ENCODE measurements at regions not wholly inside any gene's neighbourhood (a gene's known extent, or its start where the extent isn't known, plus 50 kb on each side); places are given as distances from the start of the nearest gene placed in this dataset.
"Not testable (repeated sequence)": the region's sequence is repeated elsewhere in the genome, so short reads cannot be mapped to it uniquely, and the experiment has no call there.

- DNase-seq (ENCODE audit: low read depth, low spot score): no peak
- Histone ChIP-seq H3K27ac (no peak overlapping the region), H3K9me3 (ENCODE audit: low read depth, low read length) (no peaks in the 10 kb centered on the region), H3K36me3 (ENCODE audit: insufficient read depth, low read length) (no peaks in the 10 kb centered on the region), H3K4me3 (no peak overlapping the region), H3K9ac (ENCODE audit: insufficient read length) (no peak overlapping the region)
- TF ChIP-seq POLR2AphosphoS5 (IDR thresholded peaks at IDR 0.05; ENCODE audit: borderline replicate concordance, low read depth, low read length) (no peak), FOXP2 (optimal IDR thresholded peaks at IDR 0.05; ENCODE audit: control extremely low read depth, extremely low read length, insufficient read depth) (no peak), EZH2 (IDR thresholded peaks at IDR 0.05) (no peak)
Observed at GRCh38 chr6:152811785-152812184, 61.2 kb downstream of the VIP start.

DNA sequence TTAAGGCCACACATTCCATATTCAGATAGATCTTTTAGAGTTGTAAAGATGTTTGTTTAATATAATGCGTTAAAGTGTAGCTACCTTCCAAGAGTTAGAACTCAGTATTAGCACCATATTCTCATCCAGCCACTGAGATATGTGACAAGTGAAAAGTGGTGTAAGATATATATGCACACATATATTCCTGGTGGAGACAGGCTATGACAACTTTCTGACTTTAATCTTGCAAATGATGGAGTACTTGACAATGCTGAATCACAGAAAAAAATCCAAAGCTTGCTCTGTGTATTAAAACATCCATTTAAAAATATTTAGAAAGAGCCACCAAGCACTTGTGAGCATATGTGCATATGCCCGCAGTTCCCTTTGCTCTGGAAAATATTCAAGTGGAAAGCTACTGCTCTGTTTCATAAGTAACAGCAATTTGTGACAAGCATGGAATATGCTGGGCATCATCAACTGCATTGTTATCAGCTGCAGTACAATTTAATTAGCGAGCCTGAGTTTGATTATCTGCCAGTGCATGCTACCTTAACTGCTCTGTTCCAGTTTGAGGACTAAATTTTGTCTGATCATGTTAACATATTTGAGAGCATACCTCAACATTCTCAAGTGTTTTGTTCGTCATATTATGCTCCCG, 64.8 kb downstream of the VIP start:
- TF ChIP-seq POLR2AphosphoS5 (IDR thresholded peaks at IDR 0.05; ENCODE audit: borderline replicate concordance, low read depth, low read length) (no peak), FOXP2 (optimal IDR thresholded peaks at IDR 0.05; ENCODE audit: control extremely low read depth, extremely low read length, insufficient read depth) (no peak), EZH2 (IDR thresholded peaks at IDR 0.05) (no peak)
- no peak overlapping the region for H3K9ac ChIP-seq (ENCODE audit: insufficient read length)
- no peak overlapping the region for H3K4me3 ChIP-seq
- H3K27ac ChIP-seq: no peak overlapping the region
- no peaks in the 10 kb centered on the region for H3K36me3 ChIP-seq (ENCODE audit: insufficient read depth, low read length)
- DNase-seq (ENCODE audit: low read depth, low spot score): no peak
- no peaks in the 10 kb centered on the region for H3K9me3 ChIP-seq (ENCODE audit: low read depth, low read length)

- DNase-seq (ENCODE audit: low read depth, low spot score): no peak
- Histone ChIP-seq H3K4me3 (no peak overlapping the region), H3K9ac (ENCODE audit: insufficient read length) (no peak overlapping the region), H3K36me3 (ENCODE audit: insufficient read depth, low read length) (no peaks in the 10 kb centered on the region), H3K27ac (no peak overlapping the region), H3K9me3 (ENCODE audit: low read depth, low read length) (no peaks in the 10 kb centered on the region)
- no peak for TF ChIP-seq POLR2AphosphoS5 (IDR thresholded peaks at IDR 0.05; ENCODE audit: borderline replicate concordance, low read depth, low read length)
- TF ChIP-seq EZH2 (IDR thresholded peaks at IDR 0.05): no peak
- TF ChIP-seq FOXP2 (optimal IDR thresholded peaks at IDR 0.05; ENCODE audit: control extremely low read depth, extremely low read length, insufficient read depth): no peak
Observed at GRCh38 chr6:152816055-152816454, 65.5 kb downstream of the VIP start.

DNA sequence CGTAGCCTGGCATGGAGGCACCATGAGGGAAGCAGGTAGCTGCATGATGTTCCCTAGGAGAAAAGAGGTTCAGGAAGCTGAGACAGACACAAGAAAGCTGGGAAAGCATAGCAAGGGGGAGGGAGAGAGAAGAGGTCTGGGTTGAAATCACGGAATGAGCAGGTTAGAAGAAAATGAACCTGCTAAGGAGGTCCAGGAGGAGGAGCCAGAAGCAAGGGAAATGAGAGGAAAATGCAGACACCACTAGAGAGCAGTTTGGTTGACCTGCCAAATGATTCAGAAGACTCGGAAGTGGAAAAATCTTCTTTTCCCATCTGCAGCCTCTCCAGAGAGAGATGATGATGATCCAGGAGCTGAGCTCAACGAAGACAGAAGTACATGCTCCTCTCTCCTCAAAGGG, 70.9 kb downstream of the VIP start:
- H3K9me3 ChIP-seq (ENCODE audit: low read depth, low read length): no peaks in the 10 kb centered on the region
- H3K4me3 ChIP-seq: no peak overlapping the region
- no peak for DNase-seq (ENCODE audit: low read depth, low spot score)
- no peak for TF ChIP-seq FOXP2 (optimal IDR thresholded peaks at IDR 0.05; ENCODE audit: control extremely low read depth, extremely low read length, insufficient read depth)
- no peak for TF ChIP-seq POLR2AphosphoS5 (IDR thresholded peaks at IDR 0.05; ENCODE audit: borderline replicate concordance, low read depth, low read length)
- TF ChIP-seq EZH2 (IDR thresholded peaks at IDR 0.05): no peak
- no peak overlapping the region for H3K9ac ChIP-seq (ENCODE audit: insufficient read length)
- no peaks in the 10 kb centered on the region for H3K36me3 ChIP-seq (ENCODE audit: insufficient read depth, low read length)
- no peak overlapping the region for H3K27ac ChIP-seq

- H3K4me3 ChIP-seq: no peak overlapping the region
- H3K36me3 ChIP-seq (ENCODE audit: insufficient read depth, low read length): no peaks in the 10 kb centered on the region
- H3K9me3 ChIP-seq (ENCODE audit: low read depth, low read length): no peaks in the 10 kb centered on the region
- TF ChIP-seq EZH2 (IDR thresholded peaks at IDR 0.05) (no peak), FOXP2 (optimal IDR thresholded peaks at IDR 0.05; ENCODE audit: control extremely low read depth, extremely low read length, insufficient read depth) (no peak), POLR2AphosphoS5 (IDR thresholded peaks at IDR 0.05; ENCODE audit: borderline replicate concordance, low read depth, low read length) (no peak)
- DNase-seq (ENCODE audit: low read depth, low spot score): no peak
- no peak overlapping the region for H3K9ac ChIP-seq (ENCODE audit: insufficient read length)
- H3K27ac ChIP-seq: no peak overlapping the region
Observed at GRCh38 chr6:152824666-152825065, 74.1 kb downstream of the VIP start.

- no peak for TF ChIP-seq FOXP2 (optimal IDR thresholded peaks at IDR 0.05; ENCODE audit: control extremely low read depth, extremely low read length, insufficient read depth)
- no peak for TF ChIP-seq EZH2 (IDR thresholded peaks at IDR 0.05)
- no peak for TF ChIP-seq POLR2AphosphoS5 (IDR thresholded peaks at IDR 0.05; ENCODE audit: borderline replicate concordance, low read depth, low read length)
- DNase-seq (ENCODE audit: low read depth, low spot score): no peak
- Histone ChIP-seq H3K4me3 (no peak overlapping the region), H3K36me3 (ENCODE audit: insufficient read depth, low read length) (no peaks in the 10 kb centered on the region), H3K9ac (ENCODE audit: insufficient read length) (no peak overlapping the region), H3K9me3 (ENCODE audit: low read depth, low read length) (no peaks in the 10 kb centered on the region), H3K27ac (peak overlapping the region; percentile 43; the same call in 1 of the 2 replicates)
Observed at GRCh38 chr6:152828431-152828830, 77.8 kb downstream of the VIP start.

DNA sequence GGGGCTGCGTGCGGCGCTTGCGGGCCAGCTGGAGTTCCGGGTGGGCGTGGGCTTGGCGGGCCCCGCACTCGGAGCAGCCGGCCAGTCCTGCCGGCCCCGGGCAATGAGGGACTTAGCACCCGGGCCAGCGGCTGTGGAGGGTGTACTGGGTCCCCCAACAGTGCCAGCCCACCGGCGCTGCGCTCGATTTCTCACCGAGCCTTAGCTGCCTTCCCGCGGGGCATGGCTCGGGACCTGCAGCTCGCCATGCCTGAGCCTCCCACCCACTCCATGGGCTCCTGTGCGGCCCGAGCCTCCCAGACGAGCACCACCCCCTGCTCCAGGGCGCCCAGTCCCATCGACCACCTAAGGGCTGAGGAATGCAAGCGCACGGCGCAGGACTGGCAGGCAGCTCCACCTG, 83.8 kb downstream of the VIP start:
- H3K27ac ChIP-seq; DNase-seq (ENCODE audit: low read depth, low spot score); H3K9me3 ChIP-seq (ENCODE audit: low read depth, low read length); H3K4me3 ChIP-seq; H3K9ac ChIP-seq (ENCODE audit: insufficient read length); H3K36me3 ChIP-seq (ENCODE audit: insufficient read depth, low read length): not testable (repeated sequence)

DNA sequence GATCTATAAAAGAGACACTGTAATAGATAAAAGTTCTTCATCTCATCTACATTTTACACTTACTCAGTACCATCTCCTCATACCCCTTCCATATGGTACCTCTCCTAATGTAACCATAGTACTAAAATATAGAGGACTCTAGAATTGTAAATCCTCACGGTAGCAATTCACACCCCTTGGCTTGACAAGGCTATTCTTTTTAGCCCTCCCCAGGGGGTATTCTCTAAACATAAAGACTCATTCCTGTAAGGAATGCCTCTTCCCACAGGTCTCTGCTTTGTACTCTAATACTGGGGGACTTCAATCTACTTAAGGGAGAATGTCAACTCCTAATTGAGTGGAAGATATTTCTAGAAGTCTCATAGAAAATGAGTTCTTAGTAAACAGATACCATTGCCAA, 85.9 kb downstream of the VIP start:
- no peaks in the 10 kb centered on the region for H3K36me3 ChIP-seq (ENCODE audit: insufficient read depth, low read length)
- no peaks in the 10 kb centered on the region for H3K9me3 ChIP-seq (ENCODE audit: low read depth, low read length)
- TF ChIP-seq FOXP2 (optimal IDR thresholded peaks at IDR 0.05; ENCODE audit: control extremely low read depth, extremely low read length, insufficient read depth): no peak
- TF ChIP-seq EZH2 (IDR thresholded peaks at IDR 0.05): no peak
- no peak for TF ChIP-seq POLR2AphosphoS5 (IDR thresholded peaks at IDR 0.05; ENCODE audit: borderline replicate concordance, low read depth, low read length)
- H3K4me3 ChIP-seq: no peak overlapping the region
- no peak overlapping the region for H3K9ac ChIP-seq (ENCODE audit: insufficient read length)
- H3K27ac ChIP-seq: no peak overlapping the region
- no peak for DNase-seq (ENCODE audit: low read depth, low spot score)

- no peak overlapping the region for H3K4me3 ChIP-seq
- H3K36me3 ChIP-seq (ENCODE audit: insufficient read depth, low read length): no peaks in the 10 kb centered on the region
- H3K27ac ChIP-seq: no peak overlapping the region
- H3K9me3 ChIP-seq (ENCODE audit: low read depth, low read length): no peaks in the 10 kb centered on the region
- no peak overlapping the region for H3K9ac ChIP-seq (ENCODE audit: insufficient read length)
- TF ChIP-seq FOXP2 (optimal IDR thresholded peaks at IDR 0.05; ENCODE audit: control extremely low read depth, extremely low read length, insufficient read depth): no peak
- TF ChIP-seq POLR2AphosphoS5 (IDR thresholded peaks at IDR 0.05; ENCODE audit: borderline replicate concordance, low read depth, low read length): no peak
- no peak for TF ChIP-seq EZH2 (IDR thresholded peaks at IDR 0.05)
- no peak for DNase-seq (ENCODE audit: low read depth, low spot score)
Observed at GRCh38 chr6:152845421-152845820, 94.8 kb downstream of the VIP start.

Measured in SK-N-MC (cell line).